ENCODE measurements at regions not wholly inside any gene's neighbourhood (a gene's known extent, or its start where the extent isn't known, plus 50 kb on each side); places are given as distances from the start of the nearest gene placed in this dataset.

- TF ChIP-seq ZBTB7A (IDR thresholded peaks at IDR 0.05; ENCODE audit: low read depth) (no peak), TAF1 (IDR thresholded peaks at IDR 0.05; ENCODE audit: low read depth) (no peak)
These were observed 226.6 kb upstream of the PWP1 start for GRCh38 chr12:107458990-107459389.

All from Ishikawa (cell line).